ENCODE measurements at regions not wholly inside any gene's neighbourhood (a gene's known extent, or its start where the extent isn't known, plus 50 kb on each side); places are given as distances from the start of the nearest gene placed in this dataset.
"Not testable (repeated sequence)": the region's sequence is repeated elsewhere in the genome, so short reads cannot be mapped to it uniquely, and the experiment has no call there.

GRCh38 chr2:226483745-226484619 is 315.6 kb downstream of the IRS1 start:
- no peak for TF ChIP-seq ZNF274 (IDR thresholded peaks at IDR 0.05; ENCODE audit: low read depth, low read length)
- no peak overlapping the region for H3K4me3 ChIP-seq (ENCODE audit: low read length)

DNA sequence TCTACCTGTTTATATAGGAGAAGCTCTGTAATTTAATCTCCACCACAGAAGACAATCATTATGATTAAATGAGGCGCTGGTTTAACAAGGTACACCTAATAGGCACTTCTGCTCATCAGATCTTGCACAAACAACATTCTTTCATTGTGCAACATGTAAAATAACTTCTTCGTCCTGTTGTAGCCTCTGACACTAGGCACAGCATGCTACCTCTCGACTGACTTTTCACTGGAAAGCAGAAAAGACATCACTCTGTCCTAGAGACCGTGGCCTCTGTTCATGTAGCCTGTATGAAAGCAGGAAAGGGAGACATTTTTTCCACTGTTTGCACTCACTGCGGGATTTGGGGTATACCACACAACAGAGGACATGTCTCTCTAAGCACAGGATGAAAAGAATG is 316.5 kb downstream of the IRS1 start:
- TF ChIP-seq ZNF274 (IDR thresholded peaks at IDR 0.05; ENCODE audit: low read depth, low read length) = no peak
- H3K4me3 ChIP-seq (ENCODE audit: low read length) = no peak overlapping the region

- no peak overlapping the region for H3K4me3 ChIP-seq (ENCODE audit: low read length)
- TF ChIP-seq ZNF274 (IDR thresholded peaks at IDR 0.05; ENCODE audit: low read depth, low read length) = no peak
These were observed 321.4 kb downstream of the IRS1 start for GRCh38 chr2:226478109-226478809.

GRCh38 chr2:226477221-226478108 is 322.2 kb downstream of the IRS1 start:
- H3K4me3 ChIP-seq (ENCODE audit: low read length) = no peak overlapping the region
- no peak for TF ChIP-seq ZNF274 (IDR thresholded peaks at IDR 0.05; ENCODE audit: low read depth, low read length)

DNA sequence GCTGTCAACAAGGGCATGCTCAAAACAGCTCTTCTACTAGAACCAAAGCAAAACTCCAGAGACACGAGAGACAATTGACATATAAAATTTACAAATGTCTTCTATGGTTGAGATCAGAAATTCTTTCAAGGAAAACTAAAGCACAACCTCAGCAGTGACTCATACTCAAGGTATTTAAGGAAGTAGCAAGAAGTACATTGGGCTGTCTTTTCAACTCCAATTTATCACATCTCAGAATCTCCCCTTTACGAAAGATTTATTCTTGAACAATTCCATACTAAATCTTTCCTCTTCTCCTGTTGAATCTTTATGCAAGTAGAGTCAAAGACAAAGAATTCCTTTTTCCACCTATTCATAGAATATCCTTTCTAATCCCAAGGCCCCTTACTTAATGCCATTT is 324.0 kb downstream of the IRS1 start:
- TF ChIP-seq ZNF274 (IDR thresholded peaks at IDR 0.05; ENCODE audit: low read depth, low read length) = no peak
- no peak overlapping the region for H3K4me3 ChIP-seq (ENCODE audit: low read length)

DNA sequence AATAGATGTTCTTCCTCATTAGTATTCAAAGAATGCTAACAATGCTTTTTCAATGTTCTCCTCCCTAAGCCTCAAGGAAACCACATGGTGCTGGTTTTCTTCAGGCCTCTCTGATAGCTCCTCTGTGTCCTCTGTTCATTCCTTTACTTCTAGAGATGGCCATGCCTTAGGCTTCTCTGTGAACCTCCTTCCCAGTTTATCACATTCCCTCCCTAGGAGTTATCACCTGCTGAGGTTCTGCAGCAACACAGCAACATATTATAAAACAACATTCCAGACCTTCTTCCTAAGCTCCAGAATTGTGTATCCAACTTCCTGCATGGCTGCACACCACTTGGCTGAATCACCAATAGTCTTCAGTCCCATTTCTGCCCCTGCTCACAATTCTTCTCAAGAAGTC is 325.5 kb downstream of the IRS1 start:
- no peak overlapping the region for H3K4me3 ChIP-seq (ENCODE audit: low read length)
- no peak for TF ChIP-seq ZNF274 (IDR thresholded peaks at IDR 0.05; ENCODE audit: low read depth, low read length)

- no peak for TF ChIP-seq ZNF274 (IDR thresholded peaks at IDR 0.05; ENCODE audit: low read depth, low read length)
- no peak overlapping the region for H3K4me3 ChIP-seq (ENCODE audit: low read length)
These were observed 327.6 kb downstream of the IRS1 start for GRCh38 chr2:226471987-226472470.

DNA sequence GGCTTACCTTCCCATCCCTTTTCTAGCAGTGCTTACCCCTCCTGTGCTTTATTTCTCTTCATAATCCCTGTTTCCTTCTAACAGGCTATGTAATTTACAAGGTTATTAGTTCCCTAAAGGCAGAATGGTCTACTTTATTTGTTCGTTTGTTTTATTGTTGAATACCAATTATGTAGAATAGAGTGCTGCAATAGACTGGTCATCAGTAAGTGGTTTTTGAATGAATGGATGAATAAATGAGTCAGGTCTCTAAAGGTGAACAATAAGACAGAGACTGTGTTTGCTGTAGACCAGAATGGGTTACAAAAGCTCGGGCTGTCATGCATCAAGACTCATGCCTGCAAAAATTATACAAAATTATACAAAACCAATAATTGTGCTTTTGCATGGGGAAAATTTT is 332.0 kb downstream of the IRS1 start:
- TF ChIP-seq ZNF274 (IDR thresholded peaks at IDR 0.05; ENCODE audit: low read depth, low read length) = no peak
- H3K4me3 ChIP-seq (ENCODE audit: low read length) = no peak overlapping the region

DNA sequence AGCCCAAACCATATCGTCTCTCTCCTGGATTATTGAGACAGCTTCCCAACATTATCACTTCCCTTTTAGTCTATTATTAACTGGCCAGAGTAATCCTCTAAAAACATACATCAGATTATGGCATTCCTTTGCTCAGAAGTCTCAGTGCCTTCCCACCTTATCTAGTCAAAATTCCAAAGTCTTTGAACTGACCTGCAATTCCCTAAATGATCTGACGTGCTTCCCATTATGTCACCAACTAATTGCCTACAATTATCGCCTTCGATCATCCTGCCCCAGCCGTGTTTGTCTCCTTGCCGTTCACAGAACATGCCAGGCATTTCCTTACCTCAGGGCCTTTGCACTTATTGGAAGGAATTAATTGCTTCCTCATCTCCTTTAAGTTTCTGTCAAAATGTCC is 332.4 kb downstream of the IRS1 start:
- TF ChIP-seq ZNF274 (IDR thresholded peaks at IDR 0.05; ENCODE audit: low read depth, low read length) = no peak

GRCh38 chr2:226466589-226466988 is 333.0 kb downstream of the IRS1 start:
- no peak for TF ChIP-seq ZNF274 (IDR thresholded peaks at IDR 0.05; ENCODE audit: low read depth, low read length)
- no peak overlapping the region for H3K4me3 ChIP-seq (ENCODE audit: low read length)

More for the DNA sequence above, 332.4 kb downstream of the IRS1 start:
- H3K4me3 ChIP-seq (ENCODE audit: low read length) = no peak overlapping the region

DNA sequence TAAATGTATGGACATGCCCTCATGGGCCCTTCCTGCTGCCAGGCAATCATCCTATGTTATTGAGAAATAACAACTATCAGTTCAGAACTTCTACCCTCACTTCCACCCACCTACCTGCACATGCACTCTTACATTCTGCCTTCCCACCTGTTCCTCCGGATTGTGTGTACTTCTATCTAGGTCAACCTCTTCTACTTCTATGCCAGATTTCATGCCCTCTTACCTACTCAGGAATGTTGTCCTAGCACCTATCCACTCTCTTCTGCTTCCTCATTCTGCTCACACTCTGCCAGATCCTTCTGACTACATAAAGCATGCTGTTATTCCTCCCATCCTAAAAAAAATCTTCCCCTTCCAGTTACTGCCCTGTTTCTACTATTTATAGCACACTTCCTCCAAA is 333.5 kb downstream of the IRS1 start:
- no peak overlapping the region for H3K4me3 ChIP-seq (ENCODE audit: low read length)
- no peak for TF ChIP-seq ZNF274 (IDR thresholded peaks at IDR 0.05; ENCODE audit: low read depth, low read length)

GRCh38 chr2:226464380-226464779 is 335.2 kb downstream of the IRS1 start:
- H3K4me3 ChIP-seq (ENCODE audit: low read length) = no peak overlapping the region
- no peak for TF ChIP-seq ZNF274 (IDR thresholded peaks at IDR 0.05; ENCODE audit: low read depth, low read length)

GRCh38 chr2:226463154-226463553 is 336.5 kb downstream of the IRS1 start:
- no peak for TF ChIP-seq ZNF274 (IDR thresholded peaks at IDR 0.05; ENCODE audit: low read depth, low read length)

DNA sequence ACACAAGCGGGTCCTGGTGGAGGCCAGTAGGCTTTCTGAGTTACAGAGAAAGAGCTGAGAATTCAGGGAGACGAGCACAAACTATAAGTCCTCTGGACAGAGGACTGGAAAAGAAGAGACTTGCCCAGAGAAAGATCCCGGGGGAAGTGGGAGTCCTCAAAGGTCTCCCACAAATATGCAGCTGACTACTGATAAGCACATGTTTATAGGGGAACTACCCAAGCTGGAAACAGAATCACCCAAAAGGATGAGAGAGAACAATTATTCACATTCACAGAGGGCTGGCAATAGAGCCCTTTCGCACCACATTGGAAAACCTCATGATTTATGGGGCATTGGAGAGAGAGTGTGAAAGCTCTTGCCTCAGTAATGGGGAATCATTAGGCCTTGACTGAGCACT is 337.6 kb downstream of the IRS1 start:
- TF ChIP-seq ZNF274 (IDR thresholded peaks at IDR 0.05; ENCODE audit: low read depth, low read length) = no peak
- no peak overlapping the region for H3K4me3 ChIP-seq (ENCODE audit: low read length)

More at GRCh38 chr2:226463154-226463553, 336.5 kb downstream of the IRS1 start:
- no peak overlapping the region for H3K4me3 ChIP-seq (ENCODE audit: low read length)

DNA sequence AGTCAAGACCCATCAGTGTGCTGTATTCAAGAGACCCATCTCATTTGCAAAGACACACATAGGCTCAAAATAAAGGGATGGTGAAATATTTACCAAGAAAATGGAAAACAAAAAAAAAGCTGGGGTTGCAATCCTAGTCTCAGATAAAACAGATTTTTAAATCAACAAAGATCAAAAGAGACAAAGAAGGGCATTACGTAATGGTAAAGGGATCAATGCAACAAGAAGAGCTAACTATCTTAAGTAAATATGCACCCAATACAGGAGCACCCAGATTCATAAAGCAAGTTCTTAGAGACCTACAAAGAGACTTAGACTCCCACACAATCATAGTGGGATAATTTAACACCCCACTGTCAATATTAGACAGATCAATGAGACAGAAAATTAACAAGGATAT is 343.5 kb downstream of the IRS1 start:
- not testable (repeated sequence) for H3K4me3 ChIP-seq (ENCODE audit: low read length)

Data from GM08714 (cell line).